H9 (cell line): ENCODE measurements at regions not wholly inside any gene's neighbourhood (a gene's known extent, or its start where the extent isn't known, plus 50 kb on each side); places are given as distances from the start of the nearest gene placed in this dataset.

Experiments
- DNase-seq: peaks from one replicate; pipeline ENCODE4 v3.0.0-alpha.2; 2017
- H2AFZ ChIP-seq: one replicate; pipeline ENCODE4 v1.6.1; 2013; ENCODE audit warnings: mild to moderate bottlenecking, low read length, control low read depth, moderate library complexity
- H2AK5ac ChIP-seq: 2 replicates; pipeline ENCODE4 v1.6.1; 2013; ENCODE audit warnings: low read length, control low read depth, mixed read lengths; ENCODE audit not compliant: insufficient read length
- H2BK120ac ChIP-seq: one replicate; pipeline ENCODE4 v1.6.1; 2013; ENCODE audit warnings: low read depth, mild to moderate bottlenecking, low read length, control low read depth, inconsistent platforms; ENCODE audit not compliant: poor library complexity, severe bottlenecking
- H2BK12ac ChIP-seq: 2 replicates; pipeline ENCODE4 v1.6.1; 2013; ENCODE audit warnings: low read length, control low read depth, mixed read lengths, low read depth; ENCODE audit not compliant: insufficient read length
- H2BK15ac ChIP-seq: 2 replicates; pipeline ENCODE4 v1.6.1; 2013; ENCODE audit warnings: low read depth, low read length, control low read depth
- H2BK20ac ChIP-seq: one replicate; pipeline ENCODE4 v1.6.1; 2013; ENCODE audit warnings: low read depth, mild to moderate bottlenecking, low read length, control low read depth, inconsistent platforms; ENCODE audit not compliant: poor library complexity, severe bottlenecking
- H2BK5ac ChIP-seq: 2 replicates; pipeline ENCODE4 v1.6.1; 2013; ENCODE audit warnings: low read length, control low read depth, mixed read lengths; ENCODE audit not compliant: insufficient read length
- H3K14ac ChIP-seq: 2 replicates; pipeline ENCODE4 v1.6.1; 2013; ENCODE audit warnings: low read length, control low read depth; ENCODE audit not compliant: insufficient read depth
- H3K18ac ChIP-seq: 2 replicates; pipeline ENCODE4 v1.6.1; 2013; ENCODE audit warnings: low read depth, mild to moderate bottlenecking, mixed read lengths, low read length, control low read depth; ENCODE audit not compliant: insufficient read length
- H3K23ac ChIP-seq: 2 replicates; pipeline ENCODE4 v1.6.1; 2013; ENCODE audit warnings: low read length, control low read depth, mixed read lengths, low read depth; ENCODE audit not compliant: insufficient read length
- H3K23me2 ChIP-seq: 2 replicates; pipeline ENCODE4 v1.6.1; 2013; ENCODE audit warnings: low read depth, mild to moderate bottlenecking, mixed read lengths, low read length, control low read depth; ENCODE audit not compliant: insufficient read length, poor library complexity, severe bottlenecking
- H3K27ac ChIP-seq: 2 replicates; pipeline ENCODE4 v1.5.1; 2013; ENCODE audit warnings: low read length, control low read depth, mixed read lengths, low read depth; ENCODE audit not compliant: insufficient read length
- H3K27me3 ChIP-seq: 2 replicates; pipeline ENCODE4 v1.6.1; 2013; ENCODE audit warnings: low read length, control low read depth, inconsistent platforms; ENCODE audit not compliant: insufficient read depth
- H3K4ac ChIP-seq: 2 replicates; pipeline ENCODE4 v1.6.1; 2013; ENCODE audit warnings: low read depth, mild to moderate bottlenecking, control low read depth, inconsistent platforms, low read length, moderate library complexity
- H3K4me1 ChIP-seq: 2 replicates; pipeline ENCODE4 v1.6.1; 2013; ENCODE audit warnings: low read length, control low read depth, inconsistent platforms; ENCODE audit not compliant: insufficient read depth
- H3K4me2 ChIP-seq: 2 replicates; pipeline ENCODE4 v1.6.1; 2013; ENCODE audit warnings: low read length, control low read depth, mixed read lengths; ENCODE audit not compliant: insufficient read length, insufficient read depth
- H3K56ac ChIP-seq: 2 replicates; pipeline ENCODE4 v1.6.1; 2013; ENCODE audit warnings: low read depth, mild to moderate bottlenecking, mixed read lengths, low read length, control low read depth; ENCODE audit not compliant: insufficient read length
- H3K79me1 ChIP-seq: 2 replicates; pipeline ENCODE4 v1.6.1; 2013; ENCODE audit warnings: low read depth, mild to moderate bottlenecking, moderate library complexity, low read length, control low read depth, inconsistent platforms; ENCODE audit not compliant: insufficient read depth, poor library complexity, severe bottlenecking
- H3K79me2 ChIP-seq: 2 replicates; pipeline ENCODE4 v1.6.1; 2013; ENCODE audit warnings: low read length, control low read depth, inconsistent platforms; ENCODE audit not compliant: insufficient read depth
- H3K9ac ChIP-seq: 2 replicates; pipeline ENCODE4 v1.6.1; 2013; ENCODE audit warnings: low read length, control low read depth, mixed read lengths; ENCODE audit not compliant: insufficient read length; ENCODE audit errors: extremely low read depth
- H3K9me3 ChIP-seq: one replicate; pipeline ENCODE4 v1.6.1; 2013; ENCODE audit warnings: low read depth, low read length, inconsistent platforms; ENCODE audit not compliant: control insufficient read depth
- H3T11ph ChIP-seq: one replicate; pipeline ENCODE4 v1.6.1; 2013; ENCODE audit warnings: mild to moderate bottlenecking, low read length, control low read depth, inconsistent platforms
- H4K20me1 ChIP-seq: one replicate; pipeline ENCODE4 v1.6.1; 2013; ENCODE audit not compliant: control insufficient read depth, insufficient read length, insufficient read depth
- H4K5ac ChIP-seq: 2 replicates; pipeline ENCODE4 v1.6.1; 2013; ENCODE audit warnings: low read depth, mild to moderate bottlenecking, mixed read lengths, low read length, control low read depth; ENCODE audit not compliant: insufficient read length
- H4K8ac ChIP-seq: replicated peaks from 2 replicates; pipeline ENCODE4 v1.6.1; 2013; ENCODE audit warnings: low read length, control low read depth, mixed read lengths, low read depth; ENCODE audit not compliant: insufficient read length
- H4K91ac ChIP-seq: 2 replicates; pipeline ENCODE4 v1.6.1; 2013; ENCODE audit warnings: low read depth, mild to moderate bottlenecking, moderate library complexity, mixed read lengths, low read length, control low read depth; ENCODE audit not compliant: insufficient read length
- H3K27ac Mint-ChIP-seq, 3 experiments: 2 replicates in 2 of 3; 3 replicates in 1 of 3; pipeline ENCODE4 v1.8.0; 2020 to 2021; ENCODE audit warnings: mixed read lengths in 3 of 3, mild to moderate bottlenecking in 1 of 3, moderate library complexity in 1 of 3
- H3K27me3 Mint-ChIP-seq: 2 replicates; pipeline ENCODE4 v1.8.0; 2021; ENCODE audit warnings: low read depth, mild to moderate bottlenecking, moderate library complexity, mixed read lengths
- H3K36me3 Mint-ChIP-seq, 3 experiments: 2 replicates in 2 of 3; 3 replicates in 1 of 3; pipeline ENCODE4 v1.8.0; 2020 to 2021; ENCODE audit warnings: low read depth in 3 of 3, mixed read lengths in 3 of 3; ENCODE audit not compliant: insufficient read depth in 1 of 3
- H3K4me1 Mint-ChIP-seq, 2 experiments: 2 replicates each; pipeline ENCODE4 v1.8.0; 2020; ENCODE audit warnings: mixed read lengths in 2 of 2
- H3K4me3 Mint-ChIP-seq, 2 experiments: 2 replicates in 1 of 2; 3 replicates in 1 of 2; pipeline ENCODE4 v1.8.0; 2020 to 2021; ENCODE audit warnings: mild to moderate bottlenecking in 2 of 2, mixed read lengths in 2 of 2, moderate library complexity in 1 of 2
- H3K9me3 Mint-ChIP-seq, 2 experiments: 2 replicates in 1 of 2; 3 replicates in 1 of 2; pipeline ENCODE4 v1.8.0; 2020; ENCODE audit warnings: mild to moderate bottlenecking in 2 of 2, mixed read lengths in 2 of 2, moderate library complexity in 1 of 2
- WGBS: extraction: QIAGEN DNeasy Blood & Tissue Kit; methylation state at CpG from one replicate; pipeline ENCODE4 v1.1.7; 2013; ENCODE audit warnings: missing lambda C conversion rate, low lambda C conversion rate, mixed read lengths; ENCODE audit not compliant: insufficient read length; ENCODE audit errors: extremely low coverage; 5-methylcytosine and 5-hydroxymethylcytosine counted together
- TF ChIP-seq, protein P1 (sequence below): fragments of 200-600 bp; sonication (generic); conservative IDR thresholded peaks from 3 replicates; pipeline ENCODE4 v1.8.0; 2021; ENCODE audit warnings: antibody characterized with exemption, mild to moderate bottlenecking

DNA sequence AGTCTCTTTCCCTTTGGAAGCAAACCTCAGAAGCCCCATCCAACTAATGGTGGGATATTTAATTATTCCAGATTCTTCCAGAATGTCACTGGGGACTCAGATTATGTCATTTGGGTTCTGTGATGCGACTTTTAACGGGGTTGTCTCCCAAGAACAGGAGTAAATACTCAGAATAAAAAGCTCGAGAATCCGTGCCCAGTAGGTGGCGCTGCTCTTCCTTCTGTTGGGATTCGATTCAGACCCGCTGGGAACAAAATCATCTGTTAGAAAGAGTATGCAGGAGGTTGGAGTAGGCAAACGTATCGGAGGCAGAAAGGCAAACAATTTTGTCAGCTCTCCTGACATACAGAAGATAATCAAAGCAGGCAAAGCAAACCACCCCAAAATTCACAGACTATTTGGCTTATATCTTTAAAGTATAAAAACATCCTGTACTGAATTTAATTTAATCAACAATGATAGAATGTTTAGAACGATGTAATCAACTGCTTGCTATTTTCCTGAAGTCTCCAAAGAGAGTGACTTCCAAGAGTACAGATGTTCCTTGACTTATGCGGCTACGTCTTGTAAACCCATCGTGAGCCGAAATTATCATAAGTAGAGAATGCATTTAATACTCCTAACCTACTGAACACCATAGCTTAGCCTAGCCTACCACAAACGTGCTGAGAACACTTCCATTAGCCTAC, 169.8 kb upstream of the RAI14 start:
- Histone ChIP-seq H2BK20ac (no peak overlapping the region), H4K20me1 (no peaks in the 10 kb centered on the region), H3K23me2 (no peaks in the 10 kb centered on the region), H3K9ac (no peak overlapping the region), H3K4me2 (no peak overlapping the region), H3K23ac (no peak overlapping the region), H3K56ac (no peak overlapping the region), H2AK5ac (no peak overlapping the region), H3T11ph (no peak overlapping the region), H3K9me3 (peaks cover 9% of the 10 kb centered on the region), H3K18ac (no peak overlapping the region), H3K27ac (no peak overlapping the region), H2BK15ac (no peak overlapping the region), H3K79me1 (no peaks in the 10 kb centered on the region), H4K8ac (no peak overlapping the region), H3K79me2 (no peaks in the 10 kb centered on the region), H4K91ac (no peak overlapping the region), H3K27me3 (no peaks in the 10 kb centered on the region), H2BK120ac (no peak overlapping the region), H2BK12ac (no peak overlapping the region), H2BK5ac (no peak overlapping the region), H3K4me1 (peaks cover 14% of the 10 kb centered on the region; the same call in 1 of the 2 replicates), H2AFZ (no peak overlapping the region), H3K4ac (no peak overlapping the region), H3K14ac (no peak overlapping the region), H4K5ac (no peak overlapping the region)
- H3K4me3 Mint-ChIP-seq = no peak overlapping the region; a peak in 1 of 5 replicates
- peaks cover 7% of the 10 kb centered on the region for H3K27me3 Mint-ChIP-seq
- TF ChIP-seq, protein P1, sequence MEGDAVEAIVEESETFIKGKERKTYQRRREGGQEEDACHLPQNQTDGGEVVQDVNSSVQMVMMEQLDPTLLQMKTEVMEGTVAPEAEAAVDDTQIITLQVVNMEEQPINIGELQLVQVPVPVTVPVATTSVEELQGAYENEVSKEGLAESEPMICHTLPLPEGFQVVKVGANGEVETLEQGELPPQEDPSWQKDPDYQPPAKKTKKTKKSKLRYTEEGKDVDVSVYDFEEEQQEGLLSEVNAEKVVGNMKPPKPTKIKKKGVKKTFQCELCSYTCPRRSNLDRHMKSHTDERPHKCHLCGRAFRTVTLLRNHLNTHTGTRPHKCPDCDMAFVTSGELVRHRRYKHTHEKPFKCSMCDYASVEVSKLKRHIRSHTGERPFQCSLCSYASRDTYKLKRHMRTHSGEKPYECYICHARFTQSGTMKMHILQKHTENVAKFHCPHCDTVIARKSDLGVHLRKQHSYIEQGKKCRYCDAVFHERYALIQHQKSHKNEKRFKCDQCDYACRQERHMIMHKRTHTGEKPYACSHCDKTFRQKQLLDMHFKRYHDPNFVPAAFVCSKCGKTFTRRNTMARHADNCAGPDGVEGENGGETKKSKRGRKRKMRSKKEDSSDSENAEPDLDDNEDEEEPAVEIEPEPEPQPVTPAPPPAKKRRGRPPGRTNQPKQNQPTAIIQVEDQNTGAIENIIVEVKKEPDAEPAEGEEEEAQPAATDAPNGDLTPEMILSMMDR = peak; percentile 91
- H3K36me3 Mint-ChIP-seq = peaks cover 8 to 21% (median 12%) of the 10 kb centered on the region in 3 experiments; a peak in 6 of 7 replicates
- DNase-seq = peak; percentile 84
- H3K9me3 Mint-ChIP-seq = peaks cover 17 to 19% of the 10 kb centered on the region in 2 experiments
- WGBS = no CpG with 5 or more reads among the region's 15 CpGs
- H3K27ac Mint-ChIP-seq = peak overlapping the region in 1 of 3 experiments; percentile 29; a peak in 1 of 7 replicates
- peaks cover 53 to 68% of the 10 kb centered on the region in 2 experiments for H3K4me1 Mint-ChIP-seq
